ENCODE measurements at regions not wholly inside any gene's neighbourhood (a gene's known extent, or its start where the extent isn't known, plus 50 kb on each side); places are given as distances from the start of the nearest gene placed in this dataset.
"Not testable (repeated sequence)": the region's sequence is repeated elsewhere in the genome, so short reads cannot be mapped to it uniquely, and the experiment has no call there.

- Histone ChIP-seq H3K27ac (no peak overlapping the region), H3K9me3 (no peaks in the 10 kb centered on the region), H3K4me1 (no peaks in the 10 kb centered on the region), H3K4me3 (no peak overlapping the region), H3K4me2 (no peak overlapping the region)
- ChIA-PET CTCF (interaction anchor here (0.6 kb wide), 1 partner anchor 10 kb away, joined by 3 read pairs; no protein-coding TSS in a partner anchor), POLR2A (no interaction called here)
- DNase-seq (ENCODE audit: low read depth in 1 of 2, low spot score in 1 of 2) (no peak), ATAC-seq (no peak), FAIRE-seq (no peak)
- TF ChIP-seq BHLHE40 (IDR thresholded peaks at IDR 0.05; ENCODE audit: low read depth, low read length): no peak
- no peak for TF ChIP-seq MAFK (IDR thresholded peaks at IDR 0.05; ENCODE audit: partially characterized antibody)
- TF ChIP-seq HOXA7 (CRISPR knock-in tag; IDR thresholded peaks at IDR 0.05): no peak
- TF ChIP-seq HEYL (CRISPR knock-in tag; IDR thresholded peaks at IDR 0.05): no peak
- WGBS (ENCODE audit: missing lambda C conversion rate): 22% methylated on average over 8 of the region's 8 CpGs
These were observed 236.4 kb upstream of the PCDH9 start for GRCh38 chr13:67466569-67466968.

- WGBS (ENCODE audit: missing lambda C conversion rate): 21% methylated on average over 4 of the region's 4 CpGs
- DNase-seq (ENCODE audit: low read depth in 1 of 2, low spot score in 1 of 2): no peak
- FAIRE-seq: no peak
These were observed 234.0 kb upstream of the PCDH9 start for GRCh38 chr13:67464154-67464553.

GRCh38 chr13:67462098-67462497 is 232.0 kb upstream of the PCDH9 start:
- FAIRE-seq (no peak), ATAC-seq (no peak), DNase-seq (ENCODE audit: low read depth in 1 of 2, low spot score in 1 of 2) (no peak)
- H3K27ac ChIP-seq: no peak overlapping the region
- no peak overlapping the region for H3K4me2 ChIP-seq
- H3K4me3 ChIP-seq: no peak overlapping the region
- H3K9me3 ChIP-seq: no peaks in the 10 kb centered on the region
- ChIA-PET CTCF (no interaction called here), POLR2A (no interaction called here)
- no peaks in the 10 kb centered on the region for H3K4me1 ChIP-seq
- TF ChIP-seq HMGXB4 (CRISPR knock-in tag; IDR thresholded peaks at IDR 0.05; ENCODE audit: borderline replicate concordance) (no peak), JUN (IDR thresholded peaks at IDR 0.05) (no peak), HOXB5 (CRISPR knock-in tag; IDR thresholded peaks at IDR 0.05) (no peak)
- 38% methylated on average over 1 of the region's 1 CpG for WGBS (ENCODE audit: missing lambda C conversion rate)

More at GRCh38 chr13:67464154-67464553, 234.0 kb upstream of the PCDH9 start:
- TF ChIP-seq HEYL (CRISPR knock-in tag; IDR thresholded peaks at IDR 0.05) (no peak), JUN (IDR thresholded peaks at IDR 0.05) (no peak), CBX2 (IDR thresholded peaks at IDR 0.05; ENCODE audit: borderline replicate concordance, low read depth) (no peak), CHD4 (IDR thresholded peaks at IDR 0.05; ENCODE audit: borderline replicate concordance) (no peak), CHD2 (IDR thresholded peaks at IDR 0.05; ENCODE audit: low read length, partially characterized antibody) (no peak), HOXB13 (CRISPR knock-in tag; IDR thresholded peaks at IDR 0.05; ENCODE audit: low read depth) (no peak), MAFK (IDR thresholded peaks at IDR 0.05; ENCODE audit: partially characterized antibody) (no peak)
- ATAC-seq: no peak
- H3K4me3 ChIP-seq: no peak overlapping the region
- H3K4me1 ChIP-seq: no peaks in the 10 kb centered on the region
- no peaks in the 10 kb centered on the region for H3K9me3 ChIP-seq
- H3K27ac ChIP-seq: no peak overlapping the region
- POLR2A ChIA-PET: no interaction called here
- H3K4me2 ChIP-seq: no peak overlapping the region
- CTCF ChIA-PET: no interaction called here

- DNase-seq (ENCODE audit: low read depth in 1 of 2, low spot score in 1 of 2); CTCF ChIA-PET; ATAC-seq: not testable (repeated sequence)
These were observed 222.4 kb upstream of the PCDH9 start for GRCh38 chr13:67452526-67452925.

GRCh38 chr13:67445436-67445835 is 215.3 kb upstream of the PCDH9 start:
- H3K27ac ChIP-seq: no peak overlapping the region
- WGBS (ENCODE audit: missing lambda C conversion rate): 52% methylated on average over 5 of the region's 5 CpGs
- no peak for FAIRE-seq
- ATAC-seq: no peak
- ChIA-PET CTCF (no interaction called here), POLR2A (no interaction called here)
- no peak for DNase-seq (ENCODE audit: low read depth in 1 of 2, low spot score in 1 of 2)
- H3K4me3 ChIP-seq: no peak overlapping the region
- TF ChIP-seq ZSCAN20 (CRISPR knock-in tag; IDR thresholded peaks at IDR 0.05) (no peak), MAFK (IDR thresholded peaks at IDR 0.05; ENCODE audit: partially characterized antibody) (no peak), HOXB13 (CRISPR knock-in tag; IDR thresholded peaks at IDR 0.05; ENCODE audit: low read depth) (no peak), POLR2AphosphoS2 (conservative IDR thresholded peaks at IDR 0.05; ENCODE audit: low read length) (no peak), RCOR1 (IDR thresholded peaks at IDR 0.05; ENCODE audit: low read depth, low read length) (no peak), NFE2L2 (conservative IDR thresholded peaks at IDR 0.05; ENCODE audit: low read length) (no peak), ZNF302 (CRISPR knock-in tag; IDR thresholded peaks at IDR 0.05) (no peak), CEBPB (IDR thresholded peaks at IDR 0.05) (no peak), FOSL2 (IDR thresholded peaks at IDR 0.05) (no peak), FOSL2 (CRISPR knock-in tag; IDR thresholded peaks at IDR 0.05) (no peak), HOXA7 (CRISPR knock-in tag; IDR thresholded peaks at IDR 0.05) (no peak), HEYL (CRISPR knock-in tag; IDR thresholded peaks at IDR 0.05) (no peak), ELK1 (IDR thresholded peaks at IDR 0.05; ENCODE audit: low read depth, low read length) (no peak), POLR2A (IDR thresholded peaks at IDR 0.05; ENCODE audit: low read length) (no peak)
- H3K4me1 ChIP-seq: no peaks in the 10 kb centered on the region
- no peaks in the 10 kb centered on the region for H3K9me3 ChIP-seq
- H3K4me2 ChIP-seq: no peak overlapping the region

More at GRCh38 chr13:67452526-67452925, 222.4 kb upstream of the PCDH9 start:
- POLR2A ChIA-PET, H3K27ac ChIP-seq, FAIRE-seq, H3K4me3 ChIP-seq, H3K4me2 ChIP-seq, H3K9me3 ChIP-seq, H3K4me1 ChIP-seq: not testable (repeated sequence)
- WGBS (ENCODE audit: missing lambda C conversion rate): no CpG with 5 or more reads among the region's 8 CpGs
